ENCODE measurements at regions not wholly inside any gene's neighbourhood (a gene's known extent, or its start where the extent isn't known, plus 50 kb on each side); places are given as distances from the start of the nearest gene placed in this dataset.

- TF ChIP-seq, protein P1, sequence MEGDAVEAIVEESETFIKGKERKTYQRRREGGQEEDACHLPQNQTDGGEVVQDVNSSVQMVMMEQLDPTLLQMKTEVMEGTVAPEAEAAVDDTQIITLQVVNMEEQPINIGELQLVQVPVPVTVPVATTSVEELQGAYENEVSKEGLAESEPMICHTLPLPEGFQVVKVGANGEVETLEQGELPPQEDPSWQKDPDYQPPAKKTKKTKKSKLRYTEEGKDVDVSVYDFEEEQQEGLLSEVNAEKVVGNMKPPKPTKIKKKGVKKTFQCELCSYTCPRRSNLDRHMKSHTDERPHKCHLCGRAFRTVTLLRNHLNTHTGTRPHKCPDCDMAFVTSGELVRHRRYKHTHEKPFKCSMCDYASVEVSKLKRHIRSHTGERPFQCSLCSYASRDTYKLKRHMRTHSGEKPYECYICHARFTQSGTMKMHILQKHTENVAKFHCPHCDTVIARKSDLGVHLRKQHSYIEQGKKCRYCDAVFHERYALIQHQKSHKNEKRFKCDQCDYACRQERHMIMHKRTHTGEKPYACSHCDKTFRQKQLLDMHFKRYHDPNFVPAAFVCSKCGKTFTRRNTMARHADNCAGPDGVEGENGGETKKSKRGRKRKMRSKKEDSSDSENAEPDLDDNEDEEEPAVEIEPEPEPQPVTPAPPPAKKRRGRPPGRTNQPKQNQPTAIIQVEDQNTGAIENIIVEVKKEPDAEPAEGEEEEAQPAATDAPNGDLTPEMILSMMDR (IDR thresholded peaks at IDR 0.05; ENCODE audit: low read depth, low read length, missing input control): no peak
- TF ChIP-seq, protein P2, sequence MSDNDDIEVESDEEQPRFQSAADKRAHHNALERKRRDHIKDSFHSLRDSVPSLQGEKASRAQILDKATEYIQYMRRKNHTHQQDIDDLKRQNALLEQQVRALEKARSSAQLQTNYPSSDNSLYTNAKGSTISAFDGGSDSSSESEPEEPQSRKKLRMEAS (IDR thresholded peaks at IDR 0.05): no peak
- no peak for TF ChIP-seq SP1 (IDR thresholded peaks at IDR 0.05)
- TF ChIP-seq TAF1 (conservative IDR thresholded peaks at IDR 0.05): no peak
- TF ChIP-seq HNF4G (IDR thresholded peaks at IDR 0.05): no peak
Measured at GRCh38 chr15:69603369-69604071, 150.9 kb downstream of the RPLP1 start.

All from liver (tissue), 3 donors.